Gastrocnemius medialis (tissue), 4 donors: ENCODE measurements at regions not wholly inside any gene's neighbourhood (a gene's known extent, or its start where the extent isn't known, plus 50 kb on each side); places are given as distances from the start of the nearest gene placed in this dataset.

ENCODE experiments used
- ATAC-seq, 2 donors: fragments of 150-250 bp; one replicate each; pipeline ENCODE4 v1.9.1; 2016
- DNase-seq, 2 donors: peaks; one replicate each; pipeline ENCODE4 v3.0.0-alpha.2; 2019
- H3K27ac ChIP-seq, 4 donors: fragments of 200-600 bp; sonication (generic); 1 replicate in 1 of 4; 2 replicates in 3 of 4; pipeline ENCODE4 v1.5.1; 2016 to 2018; ENCODE audit warnings: mild to moderate bottlenecking in 2 of 4, moderate library complexity in 1 of 4
- H3K27me3 ChIP-seq, 3 donors: fragments of 200-600 bp; sonication (generic) in 2 of 3; 1 replicate in 1 of 3; 2 replicates in 2 of 3; pipeline versions ENCODE4 v1.5.1 to v1.6.0; 2016 to 2019; ENCODE audit warnings: mild to moderate bottlenecking in 1 of 3, moderate library complexity in 1 of 3
- H3K36me3 ChIP-seq, 2 donors: fragments of 200-600 bp; sonication (generic) in 1 of 2; one replicate each; pipeline ENCODE4 v1.5.1; 2017 to 2018
- H3K4me1 ChIP-seq, 2 donors: fragments of 200-600 bp; sonication (generic) in 1 of 2; one replicate each; pipeline ENCODE4 v1.5.1; 2016 to 2017; ENCODE audit warnings: mild to moderate bottlenecking in 2 of 2
- H3K4me3 ChIP-seq, 4 donors: fragments of 200-600 bp; sonication (generic) in 3 of 4; 1 replicate in 1 of 4; 2 replicates in 3 of 4; pipeline ENCODE4 v1.5.1; 2016 to 2019; ENCODE audit warnings: mild to moderate bottlenecking in 2 of 4
- H3K9me3 ChIP-seq, 3 donors: fragments of 200-600 bp; sonication (generic) in 2 of 3; 1 replicate in 1 of 3; 2 replicates in 2 of 3; pipeline ENCODE4 v1.5.1; 2016 to 2019
- CTCF ChIP-seq, 5 experiments: fragments of 450-650 bp in 3 of 5; fragments of 200-600 bp in 2 of 5; sonication (generic) in 2 of 5; IDR thresholded peaks in 4 of 5; conservative IDR thresholded peaks in 1 of 5; 1 replicate in 4 of 5; 2 replicates in 1 of 5; pipeline ENCODE4 v1.5.1; 2016 to 2019; ENCODE audit warnings: antibody characterized with exemption in 5 of 5, mild to moderate bottlenecking in 3 of 5, moderate library complexity in 3 of 5
- POLR2A ChIP-seq, 2 donors: fragments of 450-650 bp; IDR thresholded peaks; one replicate each; pipeline ENCODE4 v1.6.1; 2017; ENCODE audit warnings: antibody characterized with exemption in 2 of 2, mild to moderate bottlenecking in 2 of 2, moderate library complexity in 2 of 2
- in situ Hi-C, 4 donors: fragments of 200-750 bp; cut with MboI; loops; one replicate each; pipeline versions ENCODE4 v1.15.0 to v1.8.0; 2017; ENCODE audit warnings: low sequenced_read_pairs in 4 of 4
- intact Hi-C: fragments of 100-400 bp; cut with DNase I; formaldehyde crosslinking; loops from one replicate; pipeline ENCODE4 v1.15.1; 2023; ENCODE audit warnings: low total_unique reads

GRCh38 chr10:131445623-131446022, 134.1 kb upstream of the TCERG1L start:
- intact Hi-C loops, result no loop called here
- Histone ChIP-seq H3K4me3 (no peak overlapping the region), H3K9me3 (no peaks in the 10 kb centered on the region), H3K27me3 (peaks cover 0 to 2% (median 0%) of the 10 kb centered on the region in 3 donors), H3K36me3 (no peaks in the 10 kb centered on the region), H3K27ac (no peak overlapping the region), H3K4me1 (no peaks in the 10 kb centered on the region)
- in situ Hi-C loops, result no loop called here
- no peak for ATAC-seq
- DNase-seq, result no peak
- TF ChIP-seq POLR2A (IDR thresholded peaks at IDR 0.05) (no peak), CTCF (IDR thresholded peaks at IDR 0.05 in 4 of 5, conservative IDR thresholded peaks at IDR 0.05 in 1 of 5) (no peak)

GRCh38 chr10:131446171-131446570, 134.7 kb upstream of the TCERG1L start:
- ATAC-seq, result no peak
- in situ Hi-C loops, result no loop called here

DNA sequence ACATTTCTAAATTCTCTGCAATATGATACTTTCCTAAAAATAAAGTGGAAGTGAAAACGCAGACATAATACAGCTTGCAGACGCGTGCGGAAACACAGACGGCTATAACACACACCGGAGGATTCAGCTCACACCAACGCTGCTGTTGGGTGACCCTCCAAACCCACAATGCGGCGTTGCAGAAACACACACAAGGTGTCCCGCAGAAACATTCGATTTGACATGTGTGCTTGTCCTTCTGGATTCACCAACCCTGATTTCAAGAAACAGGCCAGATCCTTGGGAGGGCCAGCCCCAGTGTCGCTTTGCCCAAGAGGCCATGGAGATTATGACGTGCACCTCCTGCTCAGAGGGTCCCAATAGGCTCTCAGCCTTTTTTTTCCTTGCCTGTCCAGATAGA, 136.7 kb upstream of the TCERG1L start:
- Histone ChIP-seq H3K4me1 (no peaks in the 10 kb centered on the region), H3K27ac (no peak overlapping the region), H3K36me3 (no peaks in the 10 kb centered on the region), H3K4me3 (no peak overlapping the region), H3K27me3 (peaks cover 0 to 2% (median under 1%) of the 10 kb centered on the region in 3 donors), H3K9me3 (no peaks in the 10 kb centered on the region)
- no peak for ATAC-seq
- in situ Hi-C loops (no loop called here), intact Hi-C loops (no loop called here)
- TF ChIP-seq POLR2A (IDR thresholded peaks at IDR 0.05), result no peak
- TF ChIP-seq CTCF (IDR thresholded peaks at IDR 0.05 in 4 of 5, conservative IDR thresholded peaks at IDR 0.05 in 1 of 5), result no peak
- DNase-seq, result no peak

More at GRCh38 chr10:131446171-131446570, 134.7 kb upstream of the TCERG1L start:
- TF ChIP-seq POLR2A (IDR thresholded peaks at IDR 0.05) (no peak), CTCF (IDR thresholded peaks at IDR 0.05 in 4 of 5, conservative IDR thresholded peaks at IDR 0.05 in 1 of 5) (no peak)
- H3K36me3 ChIP-seq, result no peaks in the 10 kb centered on the region
- intact Hi-C loops, result no loop called here
- H3K9me3 ChIP-seq, result no peaks in the 10 kb centered on the region
- no peak for DNase-seq
- no peak overlapping the region for H3K27ac ChIP-seq
- no peaks in the 10 kb centered on the region for H3K4me1 ChIP-seq
- no peak overlapping the region for H3K4me3 ChIP-seq
- peaks cover 0 to 2% (median 0%) of the 10 kb centered on the region in 3 donors for H3K27me3 ChIP-seq

DNA sequence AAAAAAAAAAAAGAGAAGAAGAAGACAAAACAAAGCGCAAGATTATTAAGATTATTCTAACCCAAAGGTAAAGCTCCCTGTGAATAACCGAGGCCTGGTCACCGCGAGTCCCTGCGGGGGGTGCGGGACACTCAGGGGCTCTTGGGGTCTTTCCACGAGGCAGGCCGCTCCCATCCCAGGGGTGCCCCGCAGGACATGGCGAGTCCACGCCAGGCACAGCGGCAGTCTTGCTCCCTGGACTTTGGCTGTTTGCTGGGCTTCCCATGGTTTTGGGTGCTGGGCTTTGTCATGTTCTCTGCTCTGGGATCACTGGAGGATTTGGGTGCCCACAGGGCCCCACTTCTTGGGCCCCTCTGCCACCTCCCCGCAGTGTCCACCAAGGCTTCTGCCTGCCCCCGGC, 137.4 kb upstream of the TCERG1L start:
- Histone ChIP-seq H3K27me3 (peaks cover 6 to 8% (median 7%) of the 10 kb centered on the region in 3 donors), H3K4me1 (no peaks in the 10 kb centered on the region), H3K27ac (no peak overlapping the region), H3K4me3 (no peak overlapping the region), H3K36me3 (no peaks in the 10 kb centered on the region), H3K9me3 (no peaks in the 10 kb centered on the region)
- ATAC-seq (no peak), DNase-seq (no peak)
- in situ Hi-C loops, result no loop called here
- intact Hi-C loops, result no loop called here
- TF ChIP-seq CTCF (IDR thresholded peaks at IDR 0.05 in 4 of 5, conservative IDR thresholded peaks at IDR 0.05 in 1 of 5) (no peak), POLR2A (IDR thresholded peaks at IDR 0.05) (no peak)

- intact Hi-C loops (no loop called here), in situ Hi-C loops (no loop called here)
- Histone ChIP-seq H3K27me3 (peaks cover 8 to 13% (median 9%) of the 10 kb centered on the region in 3 donors), H3K36me3 (no peaks in the 10 kb centered on the region), H3K4me1 (no peaks in the 10 kb centered on the region), H3K27ac (no peak overlapping the region), H3K9me3 (no peaks in the 10 kb centered on the region), H3K4me3 (no peak overlapping the region)
- ATAC-seq (no peak), DNase-seq (no peak)
- TF ChIP-seq CTCF (IDR thresholded peaks at IDR 0.05 in 4 of 5, conservative IDR thresholded peaks at IDR 0.05 in 1 of 5) (no peak), POLR2A (IDR thresholded peaks at IDR 0.05) (no peak)
Measured at GRCh38 chr10:131450216-131450765, 138.8 kb upstream of the TCERG1L start.
